ENCODE measurements at regions not wholly inside any gene's neighbourhood (a gene's known extent, or its start where the extent isn't known, plus 50 kb on each side); places are given as distances from the start of the nearest gene placed in this dataset.
"Not testable (repeated sequence)": the region's sequence is repeated elsewhere in the genome, so short reads cannot be mapped to it uniquely, and the experiment has no call there.

DNA sequence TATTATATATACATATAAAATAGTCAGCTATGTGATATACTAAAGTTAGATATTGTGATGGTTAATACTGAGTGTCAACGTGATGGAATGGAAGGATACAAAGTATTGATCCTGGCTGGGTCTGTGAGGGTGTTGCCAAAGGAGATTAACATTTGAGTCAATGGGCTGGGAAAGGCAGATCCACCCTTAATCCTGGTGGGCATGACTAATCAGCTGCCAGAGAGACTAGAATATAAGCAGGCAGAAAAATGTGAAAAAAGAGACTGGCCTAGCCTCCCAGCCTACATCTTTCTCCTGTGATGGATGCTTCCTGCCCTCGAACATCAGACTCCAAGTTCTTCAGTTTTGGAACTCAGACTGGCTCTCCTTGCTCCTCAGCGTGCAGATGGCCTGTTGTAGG lies 321.6 kb upstream of the NT5E start:
- not testable (repeated sequence) for DNase-seq (ENCODE audit: low spot score)

DNA sequence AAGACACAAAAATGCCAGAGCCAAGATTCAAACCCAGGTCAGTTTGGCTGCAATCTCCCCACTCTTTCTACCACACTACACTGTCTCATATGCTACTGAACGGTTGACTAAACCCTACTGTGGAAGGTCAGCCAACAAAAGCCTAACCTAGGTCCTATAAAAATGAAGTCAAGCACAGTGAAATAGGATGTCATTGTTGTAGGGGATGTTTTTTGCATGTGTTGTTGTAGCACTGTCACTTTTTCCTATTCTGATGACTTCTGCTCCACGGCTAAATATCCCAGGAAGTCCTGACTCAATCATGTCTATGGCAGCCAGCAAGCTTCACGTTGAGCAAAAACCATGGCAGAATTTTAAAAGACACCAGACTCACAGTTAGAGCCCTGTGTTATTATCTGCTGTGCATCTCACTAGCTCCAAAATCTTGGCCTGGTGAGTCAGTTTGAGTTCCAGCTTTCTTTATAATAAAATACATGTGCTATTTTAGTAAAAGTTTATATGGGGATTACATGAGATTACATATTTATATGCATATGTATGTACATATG lies 322.1 kb upstream of the NT5E start:
- DNase-seq (ENCODE audit: low spot score) = no peak

DNA sequence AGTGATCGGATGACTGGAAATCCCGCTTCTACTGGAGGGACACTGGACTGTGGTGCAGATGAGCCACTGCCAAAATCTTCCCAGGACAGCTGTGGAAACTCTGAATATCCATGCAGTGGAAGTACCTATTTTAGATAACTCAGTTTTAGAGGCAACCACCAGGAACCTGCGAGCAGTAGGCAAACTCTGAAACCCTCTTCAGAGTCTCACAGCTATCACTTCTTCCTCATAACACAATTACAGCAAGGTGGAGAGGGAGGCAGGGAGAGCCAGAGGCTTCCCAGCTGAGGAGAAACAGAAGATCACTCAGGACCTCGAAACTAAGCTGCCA lies 322.8 kb upstream of the NT5E start:
- DNase-seq (ENCODE audit: low spot score) = no peak

DNA sequence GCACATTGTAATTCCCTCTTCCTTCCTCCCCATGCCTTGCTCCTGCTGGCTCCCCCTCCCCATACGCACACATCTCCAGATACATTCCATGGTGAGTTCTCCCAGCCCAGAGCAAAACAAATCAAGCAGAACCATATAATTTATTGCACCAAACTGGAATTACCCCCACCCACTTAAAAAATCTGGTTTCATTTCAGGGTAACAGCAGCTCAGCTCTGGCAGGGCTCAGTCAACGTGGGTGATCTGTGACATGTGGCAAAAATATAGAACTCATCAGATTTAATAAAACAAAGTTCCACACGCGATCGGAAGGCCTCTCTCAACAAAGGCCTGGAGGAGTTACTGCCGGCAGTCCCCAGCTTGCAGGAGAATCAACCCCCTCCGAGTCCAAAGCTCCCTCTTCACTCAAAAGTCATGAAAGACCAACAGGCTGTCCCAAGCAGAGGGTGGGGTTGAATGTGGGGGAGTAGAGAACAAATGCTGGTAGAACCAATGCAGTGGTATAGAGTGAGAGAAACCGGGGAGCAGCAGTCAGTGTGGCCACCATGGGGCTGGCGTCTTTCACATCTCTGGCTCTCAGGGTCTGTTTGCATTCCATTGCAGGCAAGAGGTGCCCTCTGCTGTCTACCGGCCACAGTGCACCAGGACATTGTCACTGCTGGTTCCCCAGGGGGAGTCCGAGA lies 323.3 kb upstream of the NT5E start:
- peak; percentile 76 for DNase-seq (ENCODE audit: low spot score)

DNA sequence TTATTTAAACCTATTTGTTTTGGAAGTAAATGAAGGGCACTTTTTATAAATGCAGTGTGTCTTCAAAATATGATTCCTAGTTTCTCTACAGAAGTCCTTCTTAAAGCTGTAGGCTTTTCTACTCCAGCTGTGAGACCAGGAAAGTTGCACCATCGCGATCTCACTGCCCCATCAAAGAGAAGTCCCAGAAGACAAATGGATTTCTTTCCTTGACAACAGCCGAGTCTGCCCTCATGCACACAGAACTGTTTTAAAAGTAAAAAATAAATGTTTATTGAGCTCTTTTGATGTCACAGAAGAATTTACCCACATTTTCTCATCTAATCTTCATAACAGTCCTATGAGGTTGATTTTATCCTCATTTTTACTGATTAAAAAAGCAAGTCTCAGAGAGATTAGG lies 324.4 kb upstream of the NT5E start:
- DNase-seq (ENCODE audit: low spot score) = no peak

DNA sequence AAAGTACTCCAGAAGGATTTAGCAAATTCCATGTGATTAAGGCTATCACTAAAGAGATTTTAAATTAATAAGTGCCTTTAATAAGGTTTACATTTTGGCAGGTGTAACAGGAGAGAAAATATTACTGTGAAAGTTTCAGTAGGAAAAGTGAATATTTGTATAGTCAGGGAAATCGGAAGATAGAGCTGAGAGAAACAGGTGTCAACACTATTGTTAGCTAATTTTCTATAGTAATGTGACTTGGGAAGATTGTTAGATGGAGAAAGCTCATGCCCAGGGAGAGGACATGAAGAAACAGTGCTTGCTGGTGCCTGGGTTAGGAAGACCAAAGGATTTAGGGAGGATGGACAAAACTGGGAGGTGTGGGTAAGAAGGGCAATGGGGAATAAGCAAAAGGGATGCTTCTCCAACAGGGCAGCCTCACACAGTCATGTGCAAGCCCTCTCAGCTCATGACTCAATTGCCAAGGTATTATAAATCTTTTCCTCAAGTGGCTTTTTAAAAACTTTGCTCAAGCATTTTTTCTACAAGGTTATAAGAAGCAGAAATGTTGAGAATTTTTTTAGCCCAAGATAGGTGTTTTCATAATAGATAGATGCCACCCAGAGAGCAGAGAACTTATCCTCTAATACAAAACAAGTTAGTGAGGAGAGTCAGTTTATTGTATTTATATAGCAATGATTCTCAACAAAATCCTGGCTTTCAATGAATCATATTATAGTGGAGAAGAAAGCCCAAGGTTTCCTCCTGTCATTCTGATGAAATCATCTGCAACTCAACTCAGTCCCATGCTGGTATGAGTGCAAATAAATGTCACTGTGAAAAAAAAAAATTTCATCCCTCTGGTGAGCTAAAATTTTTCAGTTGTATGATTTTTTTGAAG lies 325.2 kb upstream of the NT5E start:
- no peak for DNase-seq (ENCODE audit: low spot score)

DNA sequence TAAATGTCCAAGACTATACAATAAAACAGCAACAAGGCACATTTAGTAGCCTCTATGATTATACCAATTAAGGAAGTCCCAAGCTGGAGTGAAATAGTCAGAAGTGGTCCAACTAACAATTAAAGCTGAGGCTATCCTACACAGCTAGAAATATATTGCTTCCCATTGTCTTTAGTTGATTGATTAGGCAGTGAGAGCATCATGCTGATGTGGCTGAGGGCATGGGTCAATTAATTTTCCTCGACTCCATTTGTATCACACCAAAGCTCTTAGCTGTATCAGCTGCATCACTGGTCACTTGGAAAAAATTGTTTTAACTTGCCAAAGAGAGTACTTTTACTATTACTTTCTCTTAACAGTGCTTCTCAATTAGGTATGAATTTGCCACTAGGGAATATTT lies 328.7 kb upstream of the NT5E start:
- no peak for DNase-seq (ENCODE audit: low spot score)

DNA sequence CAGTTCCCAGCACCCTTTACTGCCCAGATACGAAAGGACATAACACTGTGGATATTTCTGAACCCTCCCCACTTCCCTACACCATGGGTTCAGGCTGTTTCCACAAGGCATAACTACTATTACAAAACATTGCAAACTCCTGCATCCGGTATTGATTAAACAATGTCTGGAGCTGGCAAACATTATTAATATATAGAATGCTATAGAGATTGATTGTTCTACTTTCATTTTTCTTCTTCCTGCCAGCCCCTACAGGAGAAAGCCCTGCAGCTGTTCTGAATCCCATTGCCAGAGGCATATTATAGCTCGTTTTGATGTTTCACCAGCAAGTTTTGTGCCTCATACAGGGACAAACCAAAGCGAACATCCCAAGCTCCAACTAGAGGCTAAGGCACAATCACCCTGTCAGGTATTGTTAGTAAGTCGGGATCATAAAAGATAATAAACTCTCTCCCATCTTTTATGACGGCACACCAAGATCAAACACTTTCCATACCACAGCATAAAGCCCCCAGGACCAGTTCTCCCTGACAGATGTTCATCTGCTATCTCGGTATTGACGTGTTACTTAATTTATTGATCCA lies 331.1 kb upstream of the NT5E start:
- no peak for DNase-seq (ENCODE audit: low spot score)

DNA sequence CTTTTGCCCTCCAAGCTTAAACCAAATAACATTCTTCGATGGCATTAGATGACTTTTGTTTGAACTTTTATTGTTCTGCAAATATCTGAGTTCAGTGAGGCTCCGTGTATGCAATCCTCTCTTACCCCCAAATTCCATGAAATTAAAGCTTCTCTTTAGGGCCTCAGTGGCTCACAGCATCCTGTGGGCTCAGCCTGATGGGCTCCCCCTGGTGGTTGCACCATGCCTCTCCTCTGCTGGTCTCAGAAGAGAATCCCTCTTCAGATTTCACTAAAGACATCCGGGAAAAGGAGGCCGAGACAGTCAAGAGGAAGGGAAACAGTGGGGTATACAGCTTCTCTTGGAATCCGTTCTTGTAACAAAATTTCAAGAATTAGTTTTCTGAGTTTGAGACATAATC lies 331.6 kb upstream of the NT5E start:
- DNase-seq (ENCODE audit: low spot score) = no peak

DNA sequence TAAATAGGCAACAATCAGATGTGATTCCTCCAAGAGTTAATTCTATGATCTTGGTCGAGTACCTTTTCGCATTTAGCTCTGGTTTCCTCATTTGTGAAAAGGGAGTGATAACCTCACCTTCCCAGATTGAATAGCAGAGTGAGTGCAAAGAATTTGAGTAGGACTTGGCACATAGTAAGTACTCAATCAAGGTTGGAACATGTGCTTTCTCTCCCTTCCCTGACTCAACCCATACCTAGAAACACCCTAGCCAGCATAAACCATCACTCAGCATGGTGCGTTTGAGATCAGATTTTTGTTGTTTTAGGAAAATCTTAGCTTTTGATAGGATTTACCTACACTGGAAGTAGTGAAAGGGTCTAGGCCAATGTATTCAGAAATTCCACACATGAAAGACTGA lies 333.4 kb upstream of the NT5E start:
- DNase-seq (ENCODE audit: low spot score) = no peak

DNA sequence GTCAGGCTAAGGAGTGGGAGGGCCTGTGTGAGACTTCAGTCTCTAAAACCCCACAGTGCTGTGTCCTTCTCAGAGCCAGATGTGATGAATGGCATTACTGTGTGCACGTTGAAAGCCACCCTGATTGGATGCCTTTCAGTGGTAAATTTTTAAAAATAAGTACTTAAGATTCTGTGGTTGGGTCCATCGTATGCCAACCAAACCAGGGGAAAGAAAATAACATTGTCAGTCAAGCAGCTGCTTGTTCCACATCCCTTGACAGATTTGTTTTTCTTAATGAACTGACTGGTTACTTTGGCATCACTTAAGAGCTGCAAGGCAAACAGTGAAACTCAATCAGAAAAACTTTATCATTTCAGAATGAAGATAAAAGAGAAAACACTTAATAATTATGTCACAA lies 334.0 kb upstream of the NT5E start:
- no peak for DNase-seq (ENCODE audit: low spot score)

DNA sequence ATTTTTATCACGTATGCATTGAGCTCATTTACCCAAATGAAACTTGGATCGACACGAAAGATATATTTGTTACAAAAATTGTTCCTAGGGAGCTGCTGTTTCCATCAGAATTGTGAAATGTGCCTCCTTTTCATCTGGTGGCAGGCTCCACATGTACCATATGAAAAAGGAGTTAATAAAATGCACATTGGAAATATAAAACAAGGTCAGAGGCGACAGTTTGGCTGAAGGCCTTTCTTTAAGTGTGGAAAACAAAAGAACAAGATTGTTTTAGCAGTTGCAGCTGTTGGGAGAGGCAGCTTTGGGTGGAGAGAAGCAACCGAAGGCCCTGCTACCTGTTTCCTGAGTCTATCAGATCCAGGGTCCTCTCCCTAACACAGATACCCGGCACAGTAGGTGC lies 334.5 kb upstream of the NT5E start:
- DNase-seq (ENCODE audit: low spot score) = no peak

DNA sequence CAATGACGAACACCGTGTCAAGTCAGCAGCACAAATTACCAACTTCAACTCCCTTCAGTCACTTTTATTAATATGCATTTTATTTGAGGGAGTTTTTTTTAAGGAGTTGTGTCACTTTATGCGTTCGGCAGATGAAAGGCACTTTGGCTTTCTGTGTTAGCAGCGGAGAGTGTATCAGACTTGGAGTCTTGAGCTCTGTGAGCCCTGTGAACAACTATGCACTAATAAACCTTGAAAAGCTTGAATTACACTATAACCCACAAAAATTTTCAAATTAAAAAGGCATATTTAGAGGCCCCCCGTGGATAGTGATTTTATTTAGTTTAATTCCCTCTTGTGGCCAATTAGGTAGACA lies 335.3 kb upstream of the NT5E start:
- DNase-seq (ENCODE audit: low spot score) = no peak

DNA sequence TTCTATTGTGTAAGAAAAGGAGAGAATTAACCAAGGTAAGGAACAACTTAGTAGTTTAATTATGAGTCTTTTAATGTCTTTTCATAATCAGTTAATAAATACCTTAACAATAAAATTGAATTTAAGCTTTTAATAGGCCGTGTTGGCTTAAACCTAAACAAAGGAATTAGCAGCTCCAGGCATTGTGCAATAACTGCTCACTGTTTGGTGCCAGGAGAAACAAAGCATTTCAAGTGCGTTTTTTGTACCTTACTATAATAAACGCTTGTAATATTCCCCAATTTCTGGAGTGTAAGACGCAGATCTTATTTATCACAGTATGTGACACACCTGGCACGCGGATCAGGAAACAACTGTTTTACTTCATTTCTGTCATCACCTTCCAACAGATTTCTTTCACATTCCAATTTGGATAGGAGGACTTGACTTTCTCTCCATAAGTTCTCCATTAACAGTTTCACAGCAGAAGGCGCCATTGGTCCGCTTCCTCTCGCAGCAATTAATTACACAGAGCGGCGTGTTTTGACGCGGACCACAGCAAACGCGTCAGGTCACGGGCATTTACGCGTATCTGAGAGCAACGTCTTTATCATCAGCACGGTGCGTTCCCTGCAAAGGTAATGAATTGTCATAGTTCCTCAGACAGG lies 335.8 kb upstream of the NT5E start:
- no peak for DNase-seq (ENCODE audit: low spot score)

DNA sequence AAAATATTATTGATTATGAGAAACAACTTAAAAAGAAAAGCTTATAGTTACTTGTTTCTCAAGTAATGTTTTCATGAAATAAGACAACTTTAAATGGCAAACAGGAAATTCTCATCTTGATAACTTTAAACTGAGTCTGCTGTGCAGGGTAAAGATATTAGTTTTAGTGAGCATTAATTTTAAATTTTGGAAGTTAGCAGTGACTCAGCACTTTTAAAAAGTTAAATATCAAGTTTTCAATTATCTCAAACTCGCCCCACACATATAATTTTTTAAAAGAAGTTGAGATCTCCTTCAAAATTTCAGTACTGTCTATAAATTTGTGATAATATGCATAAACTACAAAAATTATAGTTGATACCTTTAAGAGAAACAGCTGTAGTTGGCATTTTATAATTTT lies 337.3 kb upstream of the NT5E start:
- DNase-seq (ENCODE audit: low spot score) = no peak

DNA sequence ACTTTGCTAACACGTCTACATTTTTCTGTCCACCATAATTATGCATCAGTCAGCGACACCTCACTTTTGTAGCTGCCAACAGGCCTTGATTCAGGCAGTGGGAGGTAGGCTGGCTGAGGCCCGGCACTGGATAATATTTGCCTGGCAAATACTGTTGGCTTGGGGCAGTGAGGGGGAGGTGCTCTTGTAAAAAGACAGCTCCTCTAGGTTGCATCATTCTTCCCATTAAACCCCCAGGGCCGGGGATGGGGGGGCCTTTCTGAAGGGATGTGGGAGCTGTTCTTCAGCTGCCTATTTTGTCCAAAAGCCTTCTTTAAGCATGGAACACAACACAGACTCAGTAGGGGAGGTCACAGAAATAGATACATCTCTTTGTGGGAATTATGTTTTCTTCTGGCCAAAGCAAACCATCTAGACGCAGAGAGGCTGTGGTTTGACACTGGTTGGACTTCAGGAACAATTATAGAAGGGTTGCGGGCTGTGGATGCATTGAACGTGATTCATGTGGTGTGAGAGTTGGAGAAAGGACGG lies 338.3 kb upstream of the NT5E start:
- DNase-seq (ENCODE audit: low spot score) = no peak

DNA sequence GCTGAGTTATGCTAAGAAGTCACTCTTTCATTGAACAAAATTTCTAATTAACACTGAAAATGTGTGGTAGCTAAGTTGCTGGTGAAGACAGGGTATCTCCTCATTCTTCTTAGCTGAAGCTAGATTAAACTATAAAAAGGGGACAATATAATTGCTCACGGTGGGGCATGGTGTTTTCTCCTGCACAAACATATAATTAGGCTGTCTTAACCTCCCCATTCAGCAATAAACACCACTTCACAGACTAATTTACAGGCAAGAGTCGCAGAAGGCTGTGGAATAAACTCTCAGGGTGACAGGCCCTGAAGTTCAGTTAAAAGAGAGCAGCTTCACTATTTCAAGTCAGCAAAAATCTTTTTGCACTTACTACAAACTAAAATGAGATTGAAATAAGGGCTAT lies 338.9 kb upstream of the NT5E start:
- no peak for DNase-seq (ENCODE audit: low spot score)

DNA sequence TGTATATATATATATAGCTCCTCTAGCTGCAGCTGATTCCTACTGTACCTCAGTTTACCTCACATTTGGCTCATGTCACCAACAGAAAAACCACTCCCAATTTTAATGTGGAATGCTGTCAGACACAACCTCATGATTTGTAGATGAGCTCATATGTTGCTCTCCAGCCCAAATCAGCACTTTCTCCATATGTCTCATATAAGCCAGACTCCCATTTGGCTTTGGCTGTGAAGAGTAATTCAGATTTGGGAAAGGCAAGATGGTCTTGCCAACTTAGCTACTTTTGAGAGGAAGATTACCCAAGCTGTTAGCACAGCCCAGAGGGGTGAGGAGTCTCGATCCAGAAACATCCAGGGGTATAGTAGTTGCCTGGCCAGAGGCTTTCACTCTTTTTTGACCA lies 342.2 kb upstream of the NT5E start:
- no peak for DNase-seq (ENCODE audit: low spot score)

DNA sequence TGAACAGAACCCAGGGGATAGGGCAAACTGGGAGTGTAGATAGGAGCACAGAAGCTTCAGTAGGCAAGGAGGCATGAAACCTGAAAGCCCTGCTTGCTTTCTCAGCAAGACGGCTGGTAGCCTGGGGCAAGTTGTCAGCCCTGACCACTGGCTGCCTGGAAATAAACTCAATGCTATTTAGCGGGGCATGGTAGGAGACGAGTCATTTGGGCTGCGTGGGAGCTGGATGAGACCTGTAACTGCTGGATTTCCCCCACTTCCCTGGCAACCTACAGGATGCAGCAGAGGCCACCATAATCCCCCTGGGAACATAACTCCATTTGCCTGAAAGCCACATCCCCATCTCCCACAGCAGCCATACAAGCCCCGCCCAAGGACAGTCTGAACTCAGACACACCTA lies 332.6 kb upstream of the TBX18 start:
- no peak for DNase-seq (ENCODE audit: low spot score)

DNA sequence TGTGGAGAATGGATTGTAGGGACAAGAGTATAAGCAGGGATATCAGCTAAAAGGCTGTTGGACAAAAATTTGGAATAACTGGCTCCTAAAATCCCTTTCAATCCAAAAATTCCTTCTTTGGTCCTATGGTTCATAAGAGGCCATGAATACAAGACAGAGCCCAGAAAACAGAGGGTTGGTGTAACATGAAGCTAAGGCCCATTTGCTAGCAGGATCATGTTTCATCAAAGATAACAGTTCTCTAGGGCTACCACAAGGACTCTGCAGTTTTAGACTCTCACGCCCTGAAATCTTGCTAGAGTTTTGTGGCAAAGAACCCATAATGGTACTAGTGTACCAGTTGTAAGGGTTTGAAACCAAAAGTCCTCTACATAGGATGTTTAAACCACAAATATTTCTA lies 327.8 kb upstream of the TBX18 start:
- DNase-seq (ENCODE audit: low spot score) = no peak

DNA sequence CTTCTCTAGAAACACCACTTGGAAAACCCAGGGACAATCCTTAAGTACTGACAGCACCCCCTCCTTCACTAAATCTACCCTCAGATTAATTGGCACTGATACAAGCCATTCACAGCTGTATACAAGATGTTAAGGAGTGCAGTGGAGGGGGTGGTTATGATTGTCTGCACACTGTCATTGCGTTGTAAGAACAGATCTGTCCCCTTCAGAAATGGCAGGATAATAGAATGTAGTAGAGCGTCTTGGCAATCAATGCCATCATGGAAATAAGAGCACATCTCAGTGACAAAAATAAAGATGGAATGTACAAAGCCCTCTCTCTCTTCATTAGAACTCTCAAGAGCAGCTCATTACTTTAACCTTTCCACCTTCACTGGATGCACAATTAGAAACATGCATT lies 324.9 kb upstream of the TBX18 start:
- DNase-seq (ENCODE audit: low spot score) = no peak

DNA sequence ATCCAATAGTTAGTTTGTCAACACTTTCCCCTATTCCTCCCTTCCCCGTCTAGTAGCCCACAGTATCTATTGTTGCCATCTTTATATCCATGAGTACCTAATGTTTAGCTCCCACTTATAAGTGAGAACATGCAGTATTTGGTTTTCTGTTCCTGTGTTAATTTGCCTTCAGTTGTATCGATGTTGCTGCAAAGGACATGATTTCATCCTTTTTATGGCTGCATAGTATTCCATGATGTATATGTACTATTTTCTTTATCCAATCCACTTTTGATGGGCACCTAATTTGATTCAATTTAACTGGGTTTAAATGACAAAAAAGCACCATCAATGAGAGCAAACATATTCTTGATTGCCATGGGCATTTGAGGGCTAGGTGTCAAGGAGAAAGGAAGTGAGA lies 321.5 kb upstream of the TBX18 start:
- no peak for DNase-seq (ENCODE audit: low spot score)

DNA sequence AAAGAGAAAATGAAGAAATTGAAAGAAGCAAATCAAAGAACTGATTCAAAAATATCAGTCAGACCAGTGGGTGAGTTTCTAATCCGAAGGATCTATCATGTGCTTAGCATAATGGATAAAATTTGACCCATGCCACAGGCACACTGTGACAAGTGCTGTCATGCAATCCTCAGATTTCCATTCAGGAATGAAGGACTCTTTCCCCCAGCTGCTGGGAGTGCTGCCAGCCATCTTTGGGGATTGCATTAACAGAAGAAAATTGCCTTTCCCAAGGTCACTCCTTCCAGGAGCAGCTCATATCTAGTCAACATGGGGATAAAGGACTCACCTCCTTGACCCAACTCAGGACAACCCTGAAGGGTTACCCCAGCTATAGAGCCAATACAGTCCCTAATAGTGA lies 316.7 kb upstream of the TBX18 start:
- DNase-seq (ENCODE audit: low spot score) = no peak
